GM18870 (cell line): ENCODE measurements at regions not wholly inside any gene's neighbourhood (a gene's known extent, or its start where the extent isn't known, plus 50 kb on each side); places are given as distances from the start of the nearest gene placed in this dataset.
"Not testable (repeated sequence)": the region's sequence is repeated elsewhere in the genome, so short reads cannot be mapped to it uniquely, and the experiment has no call there.

Experiments
- ATAC-seq: cut with Tn5 transposase; IDR thresholded peaks from one replicate; pipeline ENCODE4 v1.9.1; 2021; ENCODE audit warnings: moderate library complexity; ENCODE audit not compliant: unreplicated experiment

DNA sequence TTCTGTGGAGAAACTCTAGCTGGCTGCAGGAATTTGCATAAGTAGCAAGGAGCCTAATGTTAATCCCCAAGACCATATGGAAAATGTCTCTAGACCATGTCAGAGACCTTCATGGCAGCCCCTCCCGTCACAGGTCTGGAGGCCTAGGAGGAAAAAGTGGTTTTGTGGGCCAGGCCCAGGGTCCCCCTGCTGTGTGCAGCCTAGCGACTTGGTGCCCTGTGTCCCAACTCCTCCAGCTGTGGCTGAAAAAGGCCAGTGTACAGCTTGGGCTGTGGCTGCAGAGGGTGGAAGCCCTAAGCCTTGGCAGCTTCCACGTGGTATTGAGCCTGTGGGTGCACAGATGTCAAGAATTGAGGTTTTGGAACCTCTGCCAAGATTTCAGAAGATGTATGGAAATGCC is 306.9 kb upstream of the CA10 start:
- no peak for ATAC-seq

GRCh38 chr17:52451294-52451861 is 292.9 kb upstream of the CA10 start:
- ATAC-seq: no peak

GRCh38 chr17:52442350-52442749 is 283.8 kb upstream of the CA10 start:
- no peak for ATAC-seq

GRCh38 chr17:52420555-52421078 is 262.1 kb upstream of the CA10 start:
- no peak for ATAC-seq

DNA sequence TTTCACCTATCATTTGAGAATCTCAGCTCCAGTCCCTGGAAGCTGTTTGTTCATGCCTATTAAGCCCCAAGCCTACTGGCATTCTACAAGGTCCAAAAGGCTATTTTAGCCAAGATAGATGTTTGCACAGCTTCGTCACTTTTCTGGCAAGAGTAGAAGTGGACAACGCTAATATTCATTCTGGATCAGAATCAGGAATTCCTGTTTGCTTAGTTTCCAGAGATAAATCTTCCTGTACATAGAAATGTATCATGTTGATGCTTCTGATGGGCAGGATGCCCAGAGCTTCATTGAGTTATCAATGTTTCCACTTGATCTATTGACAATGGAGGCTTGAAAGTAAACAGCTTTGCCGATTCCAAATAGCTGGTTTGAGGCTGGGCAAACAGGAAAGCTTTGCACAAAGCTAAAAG is 260.7 kb upstream of the CA10 start:
- ATAC-seq: no peak

DNA sequence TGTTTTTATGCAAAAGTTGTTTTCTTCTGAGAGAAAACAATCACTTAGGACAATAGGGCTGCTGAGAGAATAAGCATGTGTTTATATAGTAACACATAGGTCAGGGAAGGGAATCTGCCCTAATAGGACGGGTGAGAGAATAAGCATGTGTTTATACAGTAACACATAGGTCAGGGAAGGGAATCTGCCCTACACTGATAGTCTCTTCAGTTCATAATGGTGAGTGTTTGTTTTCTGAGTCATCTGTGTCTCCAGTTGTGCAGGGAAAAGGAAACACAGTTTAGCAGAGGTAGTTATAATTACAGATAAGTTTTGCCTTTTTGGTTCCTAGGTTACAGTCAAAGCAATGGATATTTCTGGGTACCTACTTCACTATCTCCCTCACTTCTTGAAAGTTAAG is 252.3 kb upstream of the CA10 start:
- ATAC-seq: no peak

GRCh38 chr17:52409222-52409621 is 250.7 kb upstream of the CA10 start:
- ATAC-seq: not testable (repeated sequence)

DNA sequence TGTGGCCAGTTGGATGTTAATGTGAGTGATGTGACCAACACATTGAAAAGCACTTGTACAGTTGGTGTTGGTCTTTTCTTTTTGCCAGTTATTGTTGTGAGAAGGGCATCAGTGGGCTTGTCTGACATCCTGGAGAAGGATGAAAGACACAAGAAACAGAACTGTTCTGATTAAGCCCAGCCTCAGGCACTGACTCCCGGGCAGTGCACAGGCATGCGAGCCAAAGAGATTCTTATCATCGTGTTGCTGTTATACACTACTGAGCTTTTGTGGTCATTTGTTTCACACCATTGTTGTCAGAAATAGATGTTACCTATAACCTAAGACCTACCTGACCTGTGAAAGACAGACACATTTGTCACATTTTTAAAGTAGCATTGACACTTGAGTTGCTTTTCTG is 236.8 kb upstream of the CA10 start:
- no peak for ATAC-seq

GRCh38 chr17:52390422-52390821 is 231.9 kb upstream of the CA10 start:
- ATAC-seq: no peak

DNA sequence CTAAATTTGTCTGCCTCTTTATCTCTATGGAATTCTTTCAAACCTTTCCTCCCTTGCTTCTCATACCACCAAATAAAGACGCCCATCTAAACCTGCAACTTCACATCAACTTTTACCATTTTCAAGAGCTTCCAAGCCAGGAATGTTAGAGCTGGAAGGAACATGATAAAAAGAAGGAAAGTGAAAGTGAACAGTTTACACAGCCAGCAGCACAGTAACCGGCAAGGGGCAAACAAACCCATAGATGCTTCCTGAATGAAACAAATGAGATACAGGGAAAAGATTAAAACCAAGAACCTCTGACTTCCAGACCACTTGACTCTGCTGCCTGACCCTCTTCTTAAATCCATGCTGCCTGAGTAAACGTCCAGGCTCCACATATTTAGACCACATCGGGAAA is 231.1 kb upstream of the CA10 start:
- no peak for ATAC-seq

DNA sequence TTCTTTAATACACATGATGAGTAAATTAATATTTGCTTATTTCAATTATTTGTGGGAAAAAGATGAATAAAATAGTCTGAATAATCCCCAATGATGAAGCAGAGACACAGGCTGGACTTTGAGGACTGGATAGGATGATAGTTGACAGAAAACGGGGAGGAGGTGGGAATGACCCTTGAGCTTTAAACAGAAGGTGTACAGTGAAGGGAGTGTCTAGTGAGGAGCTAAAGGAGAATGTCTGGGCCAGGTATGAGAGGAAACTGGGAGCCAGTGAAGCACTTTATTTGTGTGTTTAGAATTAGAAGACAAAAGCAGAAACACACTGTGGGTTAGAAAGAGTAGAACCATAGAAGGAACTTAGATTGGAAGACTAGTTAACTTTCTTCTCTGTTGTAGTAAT is 230.4 kb upstream of the CA10 start:
- ATAC-seq: no peak

DNA sequence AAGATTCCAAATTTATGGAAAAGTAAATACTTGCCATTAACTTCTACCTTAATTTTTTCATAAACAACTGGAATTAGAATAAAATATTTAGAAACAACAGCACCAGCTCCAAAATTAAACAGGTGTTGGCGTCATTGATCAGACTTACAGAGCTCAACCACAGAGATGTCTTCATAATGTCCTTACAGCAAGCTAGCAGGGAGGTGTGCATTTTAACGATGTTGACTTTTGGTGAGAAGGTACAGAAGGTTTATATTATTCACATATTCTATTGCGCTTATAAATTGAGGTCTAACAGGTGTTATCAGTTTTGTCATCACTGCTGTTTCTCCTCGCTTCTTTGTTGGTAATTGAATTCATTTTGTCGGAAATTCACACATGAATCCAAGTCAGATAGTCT is 226.2 kb upstream of the CA10 start:
- no peak for ATAC-seq

- peak; percentile 81 for ATAC-seq
These were observed 225.1 kb upstream of the CA10 start for GRCh38 chr17:52383493-52384100.

DNA sequence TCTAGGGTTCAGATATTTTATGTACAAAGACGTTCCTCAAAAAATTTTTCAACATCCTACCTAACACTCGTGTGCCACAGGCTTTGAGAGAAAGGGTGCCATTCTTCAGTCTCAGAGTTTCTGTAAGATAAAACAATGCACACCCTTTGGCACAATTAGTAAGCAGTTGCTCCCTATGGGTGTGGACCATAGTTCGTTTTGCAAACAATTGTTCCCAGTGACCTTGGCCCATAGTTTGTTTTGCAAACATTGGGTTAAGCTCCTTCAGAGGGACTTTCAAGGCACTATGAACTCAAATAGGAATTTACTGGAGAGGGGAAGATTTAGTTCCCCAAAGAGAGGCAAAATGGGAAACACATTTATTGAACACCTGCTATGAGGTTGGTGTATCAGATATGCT is 220.3 kb upstream of the CA10 start:
- no peak for ATAC-seq

DNA sequence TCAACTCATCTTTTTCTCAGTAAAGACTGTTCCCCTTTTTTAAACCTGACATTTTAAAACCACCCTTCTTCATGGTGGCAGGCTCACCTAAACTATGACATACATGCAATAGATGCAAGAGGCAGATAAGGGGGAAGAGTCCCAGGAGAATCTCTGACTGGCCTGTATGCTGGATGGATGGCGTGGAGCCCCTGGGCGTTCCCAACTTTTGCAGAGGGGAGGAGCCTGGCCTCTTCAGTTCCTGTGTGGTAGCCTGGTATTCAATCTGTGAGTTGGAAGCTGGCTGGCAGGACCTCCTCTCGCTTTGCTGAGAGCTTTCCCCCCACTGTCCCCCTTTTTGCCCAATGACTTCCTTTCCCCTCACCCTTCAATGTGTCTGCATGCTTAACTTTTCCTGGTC is 217.6 kb upstream of the CA10 start:
- ATAC-seq: no peak

DNA sequence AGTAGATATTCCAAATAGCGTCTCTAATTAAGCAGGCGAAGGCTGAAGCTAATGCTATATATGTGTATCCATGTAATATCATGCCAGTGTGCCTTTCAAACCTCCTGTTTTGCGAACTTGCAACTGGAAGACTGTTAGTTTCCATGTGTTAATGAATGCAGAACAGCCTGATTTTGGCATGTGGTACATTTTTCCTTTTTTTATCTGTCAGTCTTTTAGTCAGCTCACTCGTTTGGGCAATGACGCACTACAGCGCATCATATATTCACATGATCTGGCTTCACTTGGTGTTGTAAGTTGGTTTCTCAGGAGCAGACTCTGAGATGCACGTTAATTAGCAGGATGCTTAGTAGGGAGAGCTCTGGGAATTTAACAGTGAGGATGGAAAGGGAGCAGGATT is 210.4 kb upstream of the CA10 start:
- no peak for ATAC-seq

GRCh38 chr17:52357854-52358253 is 199.3 kb upstream of the CA10 start:
- no peak for ATAC-seq

DNA sequence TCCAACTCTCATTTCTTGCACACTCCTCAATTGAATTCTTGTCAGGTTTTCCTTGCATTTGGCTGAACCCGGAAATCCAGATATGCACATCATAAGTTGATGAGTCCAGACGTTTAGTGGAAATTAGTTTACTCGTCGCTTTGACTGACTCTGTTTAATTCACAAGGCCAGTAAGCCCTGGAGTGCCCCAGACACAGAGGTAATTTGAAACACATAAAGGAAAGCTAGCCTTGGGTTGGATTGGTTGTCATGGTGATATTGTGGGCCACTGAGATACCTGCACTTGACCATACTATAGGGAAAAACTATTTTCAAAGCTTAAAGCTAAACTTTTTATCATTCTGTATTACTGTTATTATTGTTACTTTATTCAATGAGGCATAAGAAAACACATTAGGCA is 178.3 kb upstream of the CA10 start:
- ATAC-seq: no peak

- ATAC-seq: no peak
These were observed 147.8 kb upstream of the CA10 start for GRCh38 chr17:52306314-52306713.

- no peak for ATAC-seq
These were observed 140.4 kb upstream of the CA10 start for GRCh38 chr17:52298881-52299280.

GRCh38 chr17:52297230-52298010 is 138.9 kb upstream of the CA10 start:
- no peak for ATAC-seq

GRCh38 chr17:52294301-52294700 is 135.8 kb upstream of the CA10 start:
- ATAC-seq: no peak
